HK-2 (cell line): ENCODE measurements at regions not wholly inside any gene's neighbourhood (a gene's known extent, or its start where the extent isn't known, plus 50 kb on each side); places are given as distances from the start of the nearest gene placed in this dataset.

Experiments
- DNase-seq: peaks from one replicate; pipeline ENCODE4 v3.0.0-alpha.2; 2018; ENCODE audit not compliant: unreplicated experiment

DNA sequence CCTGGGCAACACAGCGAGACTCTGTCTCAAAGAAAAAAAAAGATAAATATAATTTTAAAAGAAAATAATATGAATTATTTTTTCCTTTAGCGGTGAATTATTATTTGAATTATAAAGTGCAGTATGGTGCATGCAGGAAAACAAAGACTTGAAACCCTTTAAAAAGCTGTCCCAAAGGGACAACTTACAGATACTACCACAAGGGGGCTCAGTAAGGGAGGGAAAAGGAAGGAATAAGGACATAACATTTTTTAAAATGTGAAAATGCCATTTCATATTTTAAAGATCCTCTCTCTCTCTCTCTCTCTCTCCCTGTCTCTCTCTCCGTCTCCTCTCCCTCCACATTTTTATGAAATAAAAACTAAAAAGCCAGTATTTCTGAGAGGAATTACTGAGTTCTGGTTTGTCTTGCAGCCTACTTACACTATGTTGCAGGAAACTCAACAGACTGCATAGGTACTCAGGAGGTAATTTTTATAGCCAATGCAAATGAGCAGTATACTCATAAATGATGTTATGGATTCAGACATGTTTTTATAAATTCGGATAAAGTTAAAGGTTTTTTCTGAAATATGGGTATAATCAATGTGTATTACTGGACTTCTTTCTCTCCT lies 455.0 kb upstream of the GJE1 start:
- DNase-seq, result no peak

DNA sequence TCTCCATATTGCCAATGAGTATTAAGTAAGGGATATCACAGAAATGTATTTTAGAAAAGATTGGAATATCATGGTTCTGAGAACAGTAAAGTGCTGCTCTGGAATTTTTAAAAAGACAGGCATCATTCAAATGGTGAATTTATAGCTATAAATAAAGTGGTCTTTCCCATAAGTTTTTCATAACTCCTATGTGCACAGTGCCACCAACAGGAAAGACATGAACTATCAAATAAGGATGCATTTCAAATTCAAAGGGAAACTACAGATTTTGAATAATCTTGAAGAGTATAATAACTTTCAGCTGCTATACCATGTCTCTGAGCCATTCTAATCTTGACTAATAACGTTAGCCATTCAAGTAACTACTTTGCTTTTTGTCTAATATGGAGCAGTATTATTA lies 456.8 kb upstream of the GJE1 start:
- no peak for DNase-seq

DNA sequence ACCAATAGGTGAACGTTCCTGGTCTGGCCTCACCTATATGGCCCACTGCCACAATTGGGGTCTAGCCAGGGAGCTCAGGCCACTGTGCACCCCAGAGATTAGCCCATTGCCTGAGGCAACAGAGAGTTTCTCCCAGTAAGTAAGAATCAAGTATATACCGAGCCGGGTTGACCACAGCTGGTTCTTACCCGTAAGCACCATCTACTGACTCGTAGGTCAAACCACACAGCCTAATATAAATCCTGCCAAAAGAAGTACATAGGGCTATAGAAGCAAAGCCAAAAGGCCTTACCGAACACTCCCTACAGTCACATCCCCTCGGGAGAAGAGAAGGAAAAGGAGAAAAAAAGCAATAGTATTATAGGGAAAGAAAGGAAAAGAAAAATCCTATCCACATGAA lies 463.6 kb upstream of the GJE1 start:
- no peak for DNase-seq

DNA sequence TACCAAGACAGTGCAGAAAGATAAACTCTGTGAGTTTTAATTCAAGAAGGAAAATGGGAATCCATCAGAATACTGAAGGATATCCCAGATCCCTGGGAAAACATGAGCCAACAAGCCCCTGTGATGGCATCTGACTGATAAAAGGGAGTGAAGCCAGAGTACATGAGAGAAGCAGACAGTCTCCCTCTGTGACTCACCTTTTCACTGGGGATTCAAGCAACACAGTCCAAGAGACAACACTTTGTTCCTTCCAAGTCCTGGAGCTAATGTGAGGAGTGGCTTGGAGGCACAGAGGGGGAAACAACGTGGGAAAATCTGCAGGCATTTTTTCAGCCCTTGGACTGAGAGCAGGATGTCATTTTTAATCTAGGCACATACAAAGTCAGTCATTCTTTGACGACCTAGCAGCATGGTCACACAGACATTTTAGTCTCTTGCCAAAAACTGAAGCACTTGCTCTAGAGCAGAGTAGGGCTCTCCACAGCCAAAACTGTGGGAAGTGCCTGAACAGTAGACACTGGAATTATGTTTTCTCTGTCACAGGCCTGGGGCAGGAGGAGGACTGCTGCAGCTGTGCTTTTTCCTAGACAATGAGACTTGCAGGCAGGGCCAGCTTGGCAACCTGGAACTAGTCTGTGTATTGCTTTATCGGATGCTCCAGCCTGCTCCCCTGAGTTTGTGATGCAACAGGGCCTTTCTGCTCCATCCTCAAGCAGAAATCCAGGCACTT lies 465.0 kb upstream of the GJE1 start:
- no peak for DNase-seq

DNA sequence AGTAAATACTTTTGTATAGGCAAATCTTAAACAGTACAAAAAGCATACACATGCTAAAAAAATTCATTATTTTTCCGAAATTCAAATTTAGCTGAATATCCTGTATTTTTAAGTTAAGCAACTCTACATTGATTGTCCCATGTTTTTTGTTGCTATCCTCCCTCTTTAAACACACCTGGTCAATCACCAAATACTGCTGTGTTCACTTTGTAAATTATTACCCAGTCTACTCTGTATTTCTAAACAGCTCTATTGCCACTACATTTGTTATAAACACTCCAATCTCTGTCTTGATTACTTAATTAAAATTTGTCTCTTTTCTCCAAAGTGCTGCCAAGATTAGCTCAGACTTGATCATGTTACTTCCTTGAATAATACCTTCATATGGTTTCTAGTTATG lies 466.5 kb upstream of the GJE1 start:
- no peak for DNase-seq

DNA sequence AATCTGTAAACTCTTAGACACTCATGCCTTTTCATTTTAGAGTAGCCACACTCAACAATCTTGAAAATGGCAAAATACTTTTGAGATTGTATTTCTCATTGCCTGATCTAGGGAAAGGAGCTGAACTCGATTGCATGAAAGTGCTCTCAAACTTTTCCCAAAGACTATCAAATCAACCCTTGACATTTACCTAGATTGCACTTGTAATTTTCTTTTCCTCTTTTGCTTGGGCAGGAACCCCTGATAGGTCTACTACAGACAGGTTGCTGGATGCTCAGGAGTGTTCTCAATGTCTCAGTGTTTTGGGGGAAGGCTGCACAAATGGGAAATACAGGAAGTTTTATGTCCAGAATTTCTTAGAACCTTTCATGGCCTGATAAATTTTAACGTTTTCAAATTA lies 468.0 kb upstream of the GJE1 start:
- no peak for DNase-seq

DNA sequence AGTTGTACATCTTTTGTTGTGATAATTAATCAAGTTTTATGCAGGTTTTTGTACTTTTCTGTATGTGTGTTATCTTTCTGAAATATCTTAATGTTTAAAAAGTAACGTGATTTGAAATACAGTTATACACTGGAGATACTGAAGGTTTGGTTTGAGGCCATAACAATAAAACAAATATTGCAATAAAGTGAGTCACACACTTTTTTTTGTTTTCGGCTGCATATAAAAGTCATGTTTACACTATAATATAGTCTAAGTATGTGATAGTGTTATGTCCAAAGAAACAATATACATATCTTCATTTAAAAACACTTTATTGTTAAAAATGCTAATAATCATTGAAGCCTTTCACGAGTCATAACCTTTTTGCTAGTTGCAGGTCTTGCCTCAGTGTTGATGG lies 473.1 kb upstream of the GJE1 start:
- no peak for DNase-seq

DNA sequence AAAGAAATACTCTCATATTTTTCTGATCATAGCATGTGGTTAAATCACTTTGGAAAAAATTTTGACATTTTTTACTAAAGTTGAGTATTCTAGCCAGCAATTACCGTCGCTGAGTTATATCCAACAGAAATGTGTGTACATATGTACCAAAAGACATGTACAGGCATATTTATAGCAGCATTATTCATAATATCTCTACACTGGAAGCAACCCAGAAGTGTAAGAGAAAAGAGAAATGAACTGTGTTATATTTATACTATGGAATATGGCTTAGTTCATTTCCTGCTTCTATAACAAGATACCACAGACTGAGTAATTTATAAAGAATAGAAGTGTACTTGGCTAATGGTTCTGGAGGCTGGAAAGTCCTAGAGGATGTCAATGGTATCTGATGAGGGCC lies 474.0 kb upstream of the GJE1 start:
- no peak for DNase-seq

DNA sequence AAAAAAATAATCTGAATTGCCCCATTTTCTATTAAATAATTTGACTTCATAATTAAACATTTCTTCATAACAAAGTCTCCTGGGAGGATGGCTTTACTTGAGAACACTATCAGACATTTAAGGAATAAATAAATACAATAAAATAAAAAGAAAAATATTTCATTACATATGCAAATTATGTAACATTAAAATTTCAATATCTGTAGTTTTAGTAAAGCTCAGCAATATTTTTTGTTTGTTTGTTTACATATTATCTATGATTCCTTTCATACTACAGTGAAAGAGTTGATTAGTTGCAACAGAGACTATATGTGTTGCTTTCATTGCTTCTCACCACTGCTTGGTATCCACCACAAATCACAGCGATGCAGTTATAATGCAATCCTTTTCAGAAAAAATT lies 474.9 kb upstream of the GJE1 start:
- no peak for DNase-seq

DNA sequence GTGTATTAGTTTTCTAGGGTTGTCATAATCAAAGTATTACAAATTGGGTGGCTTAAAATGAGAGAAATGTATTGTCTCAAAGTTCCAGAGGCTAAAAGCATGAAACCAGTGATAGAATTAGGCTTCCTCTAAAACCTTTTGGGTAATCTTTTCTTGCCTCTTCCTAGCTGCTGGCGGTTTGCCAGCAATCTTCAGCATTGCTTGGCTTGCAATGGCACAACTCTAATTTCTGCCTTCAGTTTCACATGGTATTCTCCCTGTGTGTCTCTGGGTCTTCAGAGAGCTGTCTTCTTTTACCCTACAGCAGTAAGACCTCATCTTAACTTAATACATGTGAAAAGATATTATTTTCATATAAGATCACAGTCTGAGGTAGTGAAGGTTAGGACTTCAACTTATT lies 479.1 kb upstream of the GJE1 start:
- DNase-seq, result no peak

DNA sequence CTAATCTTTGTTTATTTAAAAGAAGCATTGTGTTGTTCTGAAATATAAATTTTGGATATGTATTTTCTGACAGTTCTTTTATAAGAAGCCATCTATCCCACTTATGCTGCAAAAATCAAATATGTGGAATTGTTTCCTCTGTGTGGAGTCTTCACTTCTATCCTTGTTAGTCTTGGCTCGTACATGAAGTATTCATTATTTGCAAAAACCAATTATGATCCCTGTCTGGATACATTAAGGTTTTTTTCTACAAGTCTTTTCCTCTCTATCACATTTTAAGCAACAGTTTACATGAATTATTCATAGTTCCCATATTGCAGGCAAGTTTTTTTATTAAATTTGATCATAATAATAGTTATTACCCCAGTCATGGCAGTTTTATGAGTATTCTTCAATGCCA lies 490.8 kb upstream of the GJE1 start:
- no peak for DNase-seq

DNA sequence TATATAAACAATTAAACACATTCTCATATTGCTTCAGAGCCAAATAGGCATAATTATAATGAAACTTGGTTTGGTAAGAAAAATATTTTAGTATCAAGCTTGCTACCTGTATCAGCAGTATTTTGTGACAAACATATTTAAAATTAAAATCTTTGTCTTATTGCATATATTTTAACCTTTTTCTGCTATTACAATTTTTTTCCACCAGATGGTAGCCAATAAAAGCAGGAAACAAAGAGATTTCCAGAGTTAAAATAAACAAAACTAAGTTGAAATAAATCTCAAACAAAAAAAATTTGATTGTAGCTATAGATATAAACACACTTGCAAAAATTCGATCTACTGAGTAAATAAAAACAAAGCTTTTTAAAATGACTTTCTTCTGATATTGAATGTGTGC lies 491.3 kb upstream of the GJE1 start:
- no peak for DNase-seq

DNA sequence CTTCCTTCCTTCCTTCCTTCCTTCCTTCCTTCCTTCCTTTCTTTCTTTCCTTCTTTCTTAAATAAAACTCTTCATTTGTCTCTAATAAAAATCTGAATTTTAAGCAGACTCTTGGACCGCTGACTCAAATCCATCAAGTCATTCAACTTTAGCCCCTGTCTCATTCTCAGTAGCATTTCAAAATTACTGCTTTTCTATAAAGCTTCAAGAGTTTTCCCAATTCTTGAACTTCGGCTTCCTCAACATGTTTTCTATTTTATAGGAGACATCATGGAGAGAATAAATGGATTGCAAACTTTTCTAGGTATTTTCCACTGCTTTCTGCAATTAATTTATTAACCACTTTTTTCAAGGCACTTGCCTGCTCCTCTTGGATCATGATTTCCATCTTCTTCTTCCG lies 497.1 kb upstream of the GJE1 start:
- no peak for DNase-seq

DNA sequence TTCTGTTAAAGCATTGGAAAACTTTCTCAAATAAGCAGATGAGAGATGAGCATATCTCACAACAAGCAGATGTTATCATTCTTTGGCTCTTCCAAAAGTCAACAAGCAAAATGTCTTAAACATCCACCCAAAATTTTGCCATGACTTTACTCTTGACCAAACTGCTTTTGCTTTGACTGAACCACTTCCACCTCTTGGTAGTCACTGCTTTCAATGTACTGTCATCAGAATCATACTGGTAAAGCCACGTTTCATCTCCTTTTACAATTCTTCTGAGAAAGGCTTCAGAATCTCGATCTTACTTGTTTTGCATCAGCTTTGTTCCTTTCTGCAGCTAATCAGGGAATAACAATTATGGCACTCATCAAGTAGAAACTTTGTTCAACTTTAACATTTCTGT lies 498.5 kb upstream of the GJE1 start:
- no peak for DNase-seq

DNA sequence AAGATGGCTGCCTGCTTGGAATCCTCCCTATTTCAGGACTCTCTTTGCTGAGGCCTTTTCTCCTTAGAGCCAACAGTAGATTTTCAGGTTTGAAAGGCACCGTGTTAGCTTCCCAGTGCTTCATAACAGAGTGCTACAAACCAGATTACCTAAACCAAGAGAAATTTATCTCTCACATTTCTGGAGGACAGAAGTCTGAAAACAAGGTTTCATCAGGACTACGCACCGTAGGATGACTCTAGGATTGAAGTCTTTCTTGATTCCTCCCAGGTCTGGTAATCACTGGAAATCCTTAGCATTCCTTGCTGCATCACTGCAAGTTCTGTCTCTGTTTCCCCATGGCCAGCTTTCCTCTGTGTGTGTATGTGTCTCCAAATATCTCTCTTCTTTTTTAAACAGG lies 508.4 kb upstream of the GJE1 start:
- DNase-seq, result no peak

DNA sequence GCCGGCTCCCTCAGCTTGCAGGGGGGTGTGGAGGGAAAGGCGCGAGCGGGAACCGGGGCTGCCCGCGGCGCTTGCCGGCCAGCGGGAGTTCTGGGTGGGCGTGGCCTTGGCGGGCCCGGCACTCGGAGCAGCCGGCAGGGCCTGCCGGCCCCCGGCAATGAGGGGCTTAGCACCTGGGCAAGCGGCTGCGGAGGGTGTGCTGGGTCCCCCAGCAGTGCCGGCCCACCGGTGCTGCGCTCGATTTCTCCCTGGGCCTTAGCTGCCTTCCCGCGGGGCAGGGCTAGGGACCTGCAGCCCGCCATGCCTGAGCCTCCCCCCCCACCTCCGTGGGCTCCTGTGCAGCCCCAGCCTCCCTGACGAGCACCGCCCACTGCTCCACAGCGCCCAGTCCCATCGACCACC lies 514.5 kb upstream of the GJE1 start:
- DNase-seq, result no peak

DNA sequence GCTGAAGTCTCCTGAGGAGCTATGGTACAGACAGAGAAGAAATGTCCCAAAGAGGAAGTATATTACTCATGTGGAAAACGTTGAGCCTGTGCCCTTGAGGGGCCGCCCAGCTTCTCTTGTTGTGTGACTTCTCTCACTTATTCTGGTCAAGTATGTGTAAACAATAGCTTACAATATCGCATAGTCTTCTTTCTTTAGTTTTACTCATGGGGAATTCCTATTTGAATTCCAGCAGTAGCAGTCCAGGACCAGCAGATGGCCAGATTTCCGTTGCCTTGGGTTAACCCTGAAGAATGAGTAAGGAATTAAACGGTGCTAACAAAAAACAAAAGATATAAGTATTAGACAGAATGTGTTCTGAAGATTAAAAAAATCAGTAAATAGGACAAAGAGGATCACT lies 522.0 kb upstream of the GJE1 start:
- no peak for DNase-seq

DNA sequence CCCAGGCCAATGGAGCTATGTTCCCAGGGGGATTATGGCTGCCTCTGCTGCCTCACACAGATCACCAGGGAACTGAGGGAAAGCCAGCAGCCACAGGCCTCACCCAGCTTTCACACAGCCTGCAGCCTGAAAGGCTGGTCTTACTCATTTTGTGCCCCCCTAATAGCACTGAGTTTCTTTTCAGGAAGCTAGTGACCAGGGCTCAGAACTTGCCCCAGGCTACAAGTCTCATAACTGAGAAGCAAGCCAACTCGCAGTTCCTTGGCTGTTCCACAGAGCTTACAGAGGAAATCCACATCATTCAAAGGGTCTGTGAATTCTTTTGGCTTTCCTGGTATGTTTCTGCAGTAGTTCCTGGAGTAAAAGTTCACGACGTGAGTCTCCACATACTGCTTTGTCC lies 524.8 kb upstream of the GJE1 start:
- no peak for DNase-seq

DNA sequence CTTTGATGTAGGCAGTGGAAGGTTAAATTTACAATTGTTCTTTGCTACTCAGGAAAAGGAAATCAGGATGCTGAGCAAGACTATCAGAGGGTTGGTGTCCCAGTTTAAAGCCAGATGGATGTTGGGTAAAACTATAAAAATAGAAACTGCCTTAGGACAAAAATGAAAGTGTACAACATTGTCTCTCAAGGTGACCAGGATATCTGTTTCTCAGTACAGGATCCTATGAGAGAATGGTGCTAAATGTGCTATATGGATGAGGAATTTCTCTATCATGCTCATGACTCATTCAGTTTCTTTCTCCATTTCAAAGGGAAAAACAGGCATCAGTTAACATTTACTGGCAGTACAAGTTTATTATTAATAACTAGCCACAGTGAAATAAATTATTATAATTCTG lies 534.2 kb upstream of the GJE1 start:
- DNase-seq, result no peak

DNA sequence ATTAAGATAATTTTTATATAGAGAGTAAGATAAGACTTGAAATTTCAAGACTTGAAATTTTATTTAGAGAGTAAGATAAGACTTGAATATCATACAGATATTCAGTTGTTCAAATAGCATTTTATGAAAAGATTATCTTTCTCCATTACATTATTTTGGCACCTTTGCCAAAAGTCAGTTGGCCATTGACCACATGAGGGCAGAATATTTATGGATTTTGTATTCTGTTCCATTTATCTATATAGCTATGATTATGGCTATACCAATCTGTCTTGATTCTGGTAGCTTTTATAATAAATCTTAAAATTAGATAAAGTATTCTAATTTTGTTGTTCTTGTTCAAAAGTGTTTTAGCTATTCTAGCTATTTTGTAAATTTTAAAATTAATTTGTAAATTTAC lies 537.9 kb upstream of the GJE1 start:
- DNase-seq, result no peak

DNA sequence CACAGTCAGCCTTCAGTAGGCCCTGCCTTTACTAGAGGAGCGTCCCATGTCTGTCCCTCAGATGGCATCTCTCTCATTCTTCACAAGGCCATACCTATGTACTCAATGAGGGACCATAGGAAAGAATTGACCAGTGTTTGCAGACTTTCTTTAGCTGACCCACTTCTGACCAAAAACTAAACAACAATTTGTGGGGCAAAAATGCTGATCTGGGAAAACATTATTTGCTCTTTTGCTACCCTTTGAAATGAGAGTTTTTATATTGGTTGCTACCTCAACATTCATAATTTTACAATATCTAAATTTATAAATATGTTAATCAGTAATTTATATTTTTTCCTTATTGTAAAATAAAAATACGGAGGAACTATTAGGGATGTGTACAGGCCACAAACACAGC lies 539.4 kb upstream of the GJE1 start:
- DNase-seq, result no peak

DNA sequence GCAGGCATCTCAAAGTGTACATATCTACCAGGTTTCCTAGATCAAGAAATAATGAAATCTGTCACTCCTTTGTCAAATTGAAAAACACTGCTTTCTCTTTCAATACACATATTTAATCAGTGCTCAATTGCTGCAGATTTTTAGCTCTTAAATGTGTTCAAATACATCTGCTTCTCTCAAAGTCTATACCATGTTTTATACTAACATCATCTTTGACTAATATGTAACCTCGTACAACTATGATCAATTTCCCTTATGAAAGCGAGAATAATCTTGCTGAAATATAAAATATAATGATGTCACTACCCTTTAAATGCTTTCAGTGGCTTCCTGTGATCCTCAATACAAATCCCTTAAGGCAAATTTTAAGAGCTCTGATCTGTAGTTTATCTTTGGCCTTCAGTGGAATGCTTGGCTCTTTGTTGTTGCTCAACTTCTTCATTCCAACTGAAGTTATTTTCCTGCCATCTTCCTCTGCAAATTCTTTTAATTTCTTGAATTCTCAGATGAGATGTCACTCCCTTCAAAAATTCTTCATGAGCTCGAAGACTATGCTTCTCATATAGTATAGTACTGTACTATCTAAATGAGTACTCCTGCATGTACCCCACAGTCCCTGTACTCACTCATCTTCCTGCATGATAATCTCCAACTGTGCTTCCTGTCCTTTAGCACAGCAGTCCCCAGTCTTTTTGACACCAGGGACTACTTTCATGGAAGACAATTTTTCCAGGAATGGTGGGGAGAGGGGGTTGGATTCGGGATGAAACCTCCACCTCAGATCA lies 545.1 kb upstream of the GJE1 start:
- DNase-seq, result no peak

DNA sequence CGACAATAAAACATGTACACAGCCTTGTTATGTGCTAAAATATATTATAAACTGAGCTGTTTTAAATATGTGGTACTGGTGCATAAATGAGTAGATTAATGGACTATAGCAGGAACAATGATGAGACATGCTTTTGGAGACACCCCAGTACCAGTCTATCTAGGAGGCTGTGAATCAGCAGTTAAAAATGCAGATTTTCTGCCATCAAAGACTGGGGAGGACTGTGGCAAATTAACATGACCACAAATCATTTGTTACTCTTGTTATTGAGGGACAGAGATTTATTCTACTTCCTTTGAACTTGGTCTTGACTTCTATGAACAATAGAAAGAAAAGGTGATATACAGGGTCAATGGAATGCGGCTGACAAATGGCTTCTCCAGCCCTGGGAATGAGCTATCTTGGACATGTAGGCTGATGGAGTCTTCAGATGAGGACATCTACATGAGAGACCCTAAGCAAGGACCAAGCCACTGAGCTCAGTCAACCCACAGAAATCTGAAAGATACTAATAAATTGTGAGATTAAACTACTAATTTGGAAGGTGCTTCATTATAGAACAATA lies 551.7 kb upstream of the GJE1 start:
- no peak for DNase-seq
